Left lung (tissue), 4 donors: ENCODE measurements at regions not wholly inside any gene's neighbourhood (a gene's known extent, or its start where the extent isn't known, plus 50 kb on each side); places are given as distances from the start of the nearest gene placed in this dataset.

Experiments
- ATAC-seq: fragments of 200-7000 bp; cut with Tn5 transposase; one replicate; pipeline ENCODE4 v1.9.1; 2020; ENCODE audit warnings: moderate library complexity
- DNase-seq, 4 donors: peaks; one replicate each; pipeline ENCODE4 v3.0.0-alpha.2; 2013 to 2020
- H3K27ac ChIP-seq, 2 donors: fragments of 200-600 bp; sonication (generic) in 1 of 2; one replicate each; pipeline versions ENCODE4 v1.5.0 to v1.8.0; 2020 to 2021
- H3K27me3 ChIP-seq, 2 donors: fragments of 200-600 bp; sonication (generic) in 1 of 2; one replicate each; pipeline versions ENCODE4 v1.5.0 to v1.8.0; 2020 to 2021
- H3K36me3 ChIP-seq, 2 donors: fragments of 200-600 bp; sonication (generic) in 1 of 2; one replicate each; pipeline versions ENCODE4 v1.5.0 to v1.8.0; 2020 to 2021
- H3K4me1 ChIP-seq, 2 donors: fragments of 200-600 bp; one replicate each; pipeline ENCODE4 v1.8.0; 2021
- H3K4me3 ChIP-seq, 2 donors: fragments of 200-600 bp; sonication (generic) in 1 of 2; one replicate each; pipeline versions ENCODE4 v1.5.0 to v1.8.0; 2020 to 2021; ENCODE audit warnings: mild to moderate bottlenecking in 1 of 2
- H3K9me3 ChIP-seq, 2 donors: fragments of 200-600 bp; sonication (generic) in 1 of 2; one replicate each; pipeline versions ENCODE4 v1.5.0 to v1.8.0; 2020 to 2021
- intact Hi-C, 2 donors: fragments of 100-400 bp; cut with DNase I; formaldehyde crosslinking; loops; one replicate each; pipeline versions ENCODE4 v1.11.2 to v1.14.2; 2022
- TF ChIP-seq, protein P1 (sequence below), 2 donors: fragments of 200-600 bp; sonication (generic) in 1 of 2; IDR thresholded peaks; one replicate each; pipeline versions ENCODE4 v1.5.0 to v1.8.0; 2021; ENCODE audit warnings: antibody characterized with exemption in 2 of 2
- donor health status: DM: no; HTN: yes; CAD: no.
- donor health status: DM: no; HTN: no; CAD: no.

DNA sequence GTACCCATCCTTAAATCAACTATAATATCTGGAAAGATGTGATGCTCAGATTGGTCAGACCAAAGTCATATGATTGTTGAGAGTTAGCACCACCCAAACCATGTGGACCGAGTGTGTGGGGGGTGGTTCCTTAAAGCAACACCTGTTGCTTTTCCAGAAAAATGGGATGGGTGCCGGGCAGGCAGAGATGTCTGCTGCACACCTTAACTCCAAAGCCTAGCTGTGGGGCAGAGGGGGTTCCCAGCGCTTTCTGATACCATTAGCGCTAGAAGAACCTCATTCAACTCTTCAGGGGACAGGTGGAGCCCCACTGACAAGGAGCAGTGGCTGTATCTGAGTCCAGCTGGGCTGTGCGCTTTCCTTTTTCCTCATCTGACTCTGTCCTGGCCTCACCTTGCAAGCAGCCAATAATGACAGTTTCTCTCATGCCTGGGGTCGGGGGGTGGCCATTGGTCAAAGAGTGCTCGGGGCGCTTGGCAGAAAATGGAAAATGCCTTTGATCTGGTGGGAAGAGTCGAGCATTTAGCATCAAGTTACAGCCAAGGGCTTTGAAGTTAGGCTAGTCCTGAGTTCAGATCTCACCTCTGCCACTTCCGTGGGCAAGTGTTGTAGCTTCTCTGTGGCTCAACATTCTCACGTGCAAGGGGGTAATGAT is 82.6 kb downstream of the IRX3 start:
- ATAC-seq, result no peak
- Histone ChIP-seq H3K9me3 (no peaks in the 10 kb centered on the region), H3K27me3 (peaks cover 0 to 10% of the 10 kb centered on the region in 2 donors), H3K27ac (no peak overlapping the region), H3K4me1 (no peaks in the 10 kb centered on the region), H3K36me3 (no peaks in the 10 kb centered on the region), H3K4me3 (no peak overlapping the region)
- intact Hi-C loops, result no loop called here
- no peak for DNase-seq
- TF ChIP-seq, protein P1, sequence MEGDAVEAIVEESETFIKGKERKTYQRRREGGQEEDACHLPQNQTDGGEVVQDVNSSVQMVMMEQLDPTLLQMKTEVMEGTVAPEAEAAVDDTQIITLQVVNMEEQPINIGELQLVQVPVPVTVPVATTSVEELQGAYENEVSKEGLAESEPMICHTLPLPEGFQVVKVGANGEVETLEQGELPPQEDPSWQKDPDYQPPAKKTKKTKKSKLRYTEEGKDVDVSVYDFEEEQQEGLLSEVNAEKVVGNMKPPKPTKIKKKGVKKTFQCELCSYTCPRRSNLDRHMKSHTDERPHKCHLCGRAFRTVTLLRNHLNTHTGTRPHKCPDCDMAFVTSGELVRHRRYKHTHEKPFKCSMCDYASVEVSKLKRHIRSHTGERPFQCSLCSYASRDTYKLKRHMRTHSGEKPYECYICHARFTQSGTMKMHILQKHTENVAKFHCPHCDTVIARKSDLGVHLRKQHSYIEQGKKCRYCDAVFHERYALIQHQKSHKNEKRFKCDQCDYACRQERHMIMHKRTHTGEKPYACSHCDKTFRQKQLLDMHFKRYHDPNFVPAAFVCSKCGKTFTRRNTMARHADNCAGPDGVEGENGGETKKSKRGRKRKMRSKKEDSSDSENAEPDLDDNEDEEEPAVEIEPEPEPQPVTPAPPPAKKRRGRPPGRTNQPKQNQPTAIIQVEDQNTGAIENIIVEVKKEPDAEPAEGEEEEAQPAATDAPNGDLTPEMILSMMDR (IDR thresholded peaks at IDR 0.05), result no peak

DNA sequence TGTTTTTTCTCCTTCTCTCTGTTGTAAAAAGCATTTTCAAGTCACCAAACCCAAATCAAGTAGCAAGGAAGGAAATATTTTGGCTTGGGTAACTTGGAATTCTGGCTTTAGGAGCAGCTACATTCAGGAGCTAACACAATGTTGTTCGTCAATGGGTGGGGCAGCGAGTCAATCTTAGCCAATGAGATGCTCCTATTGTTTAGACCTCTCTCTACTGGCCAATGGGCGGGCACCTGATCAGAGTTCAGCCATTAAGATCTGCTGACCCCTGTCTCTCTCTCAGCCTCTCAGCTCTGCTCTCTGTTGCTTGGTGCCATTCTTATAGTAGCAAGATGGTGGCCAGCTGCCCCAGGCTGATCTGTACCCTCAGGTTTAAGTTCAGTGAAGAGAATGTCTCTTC is 83.2 kb downstream of the IRX3 start:
- DNase-seq (no peak), ATAC-seq (no peak)
- TF ChIP-seq, protein P1 (IDR thresholded peaks at IDR 0.05), result no peak
- no peak overlapping the region for H3K4me3 ChIP-seq
- no peaks in the 10 kb centered on the region for H3K4me1 ChIP-seq
- peaks cover 0 to 10% of the 10 kb centered on the region in 2 donors for H3K27me3 ChIP-seq
- intact Hi-C loops, result no loop called here
- H3K9me3 ChIP-seq, result no peaks in the 10 kb centered on the region
- H3K27ac ChIP-seq, result no peak overlapping the region
- H3K36me3 ChIP-seq, result no peaks in the 10 kb centered on the region
